GM12878 (cell line): ENCODE measurements at regions not wholly inside any gene's neighbourhood (a gene's known extent, or its start where the extent isn't known, plus 50 kb on each side); places are given as distances from the start of the nearest gene placed in this dataset.

ENCODE experiments used
- ATAC-seq: fragments of 200-7000 bp; cut with Tn5 transposase; 3 replicates; pipeline ENCODE4 v1.9.1; 2020; ENCODE audit warnings: mild to moderate bottlenecking, moderate library complexity
- BruUV-seq: library from RNA; stranded (reverse); fragments of 400-500 nt; replicated peaks from 2 replicates; lab custom pipeline; 2021; lab: Mats Ljungman, UMichigan
- CTCF ChIA-PET: fragments of 300-600 bp; sonication (Branson Sonifier 250); formaldehyde crosslinking; extraction: SDS; loops from one replicate; lab custom pipeline; 2021; ENCODE audit warnings: inconsistent platforms; lab: Yijun Ruan, JAX
- POLR2A ChIA-PET: fragments of 350-600 bp; formaldehyde crosslinking; extraction: SDS; loops from one replicate; lab custom pipeline; 2021; ENCODE audit warnings: inconsistent platforms; lab: Charles Lee
- RAD21 ChIA-PET: fragments of 300-600 bp; sonication (Branson Sonifier 250); formaldehyde crosslinking; loops from one replicate; lab custom pipeline; 2023; ENCODE audit warnings: antibody characterized with exemption; ENCODE audit not compliant: unreplicated experiment; lab: Charles Lee
- SMC1A ChIA-PET: fragments of 300-600 bp; sonication (Branson Sonifier 250); formaldehyde crosslinking; loops from one replicate; lab custom pipeline; 2023; ENCODE audit not compliant: unreplicated experiment, uncharacterized antibody; lab: Charles Lee
- DNase-seq: peaks from one replicate; pipeline ENCODE4 v3.0.0-alpha.2; 2011; ENCODE audit warnings: low read depth, low spot score
- FAIRE-seq: peaks from 3 replicates; lab custom pipeline; 2011; peaks lifted over from hg19 to GRCh38; lab: Jason Lieb, UNC
- H2AFZ ChIP-seq: 2 replicates; pipeline ENCODE4 v1.6.0; 2011; ENCODE audit warnings: low read depth, low read length, control low read depth; ENCODE audit not compliant: control insufficient read depth
- H3K27ac ChIP-seq: 2 replicates; pipeline ENCODE4 v1.5.1; 2011; ENCODE audit warnings: control low read depth; ENCODE audit not compliant: control insufficient read depth, insufficient read depth
- H3K27me3 ChIP-seq, 2 experiments: replicated peaks in 1 of 2; 2 replicates each; pipeline versions ENCODE4 v1.6.0 to v1.6.1; 2011; ENCODE audit warnings: low read length in 1 of 2; ENCODE audit not compliant: control insufficient read depth in 2 of 2, insufficient read depth in 2 of 2
- H3K36me3 ChIP-seq, 2 experiments: 2 replicates each; pipeline ENCODE4 v1.5.1; 2011; ENCODE audit warnings: low read length in 1 of 2; ENCODE audit not compliant: control insufficient read depth in 2 of 2, insufficient read depth in 2 of 2
- H3K4me1 ChIP-seq: 2 replicates; pipeline ENCODE4 v1.6.1; 2011; ENCODE audit warnings: mild to moderate bottlenecking, low read length, moderate library complexity, mixed read lengths; ENCODE audit not compliant: control insufficient read depth, insufficient read depth
- H3K4me2 ChIP-seq: 2 replicates; pipeline ENCODE4 v1.6.0; 2011; ENCODE audit warnings: control low read depth; ENCODE audit not compliant: control insufficient read depth, insufficient read depth
- H3K4me3 ChIP-seq: fragments of 200-600 bp; sonication (generic); 2 replicates; pipeline ENCODE4 v1.5.1; 2016
- H3K79me2 ChIP-seq: 2 replicates; pipeline ENCODE4 v1.6.0; 2011; ENCODE audit warnings: low read length; ENCODE audit not compliant: control insufficient read depth, insufficient read depth
- H3K9ac ChIP-seq: 2 replicates; pipeline ENCODE4 v1.8.0; 2011; ENCODE audit warnings: low read length, control low read depth, mixed read lengths; ENCODE audit not compliant: control insufficient read depth, insufficient read depth
- H3K9me3 ChIP-seq: replicated peaks from 3 replicates; pipeline ENCODE4 v1.5.1; 2011; ENCODE audit warnings: mild to moderate bottlenecking, low read length; ENCODE audit not compliant: control insufficient read depth, insufficient read depth
- H4K20me1 ChIP-seq: 2 replicates; pipeline ENCODE4 v1.6.0; 2011; ENCODE audit not compliant: control insufficient read depth, insufficient read depth
- ASH2L ChIP-seq: fragments of 300-600, 200-600 bp; sonication (generic); IDR thresholded peaks from 2 replicates; pipeline ENCODE4 v1.6.1; 2017; ENCODE audit warnings: low read depth, mild to moderate bottlenecking, borderline replicate concordance
- HCFC1 ChIP-seq: fragments of 150-350 bp; IDR thresholded peaks from 2 replicates; pipeline ENCODE4 v1.6.1; 2014; ENCODE audit warnings: low read length
- JUNB ChIP-seq: IDR thresholded peaks from 2 replicates; pipeline ENCODE4 v1.6.1; 2016; ENCODE audit warnings: antibody characterized with exemption, mild to moderate bottlenecking
- RAD51 ChIP-seq: fragments of 450-650 bp; IDR thresholded peaks from 2 replicates; pipeline ENCODE4 v1.6.1; 2016; ENCODE audit warnings: moderate library complexity, mild to moderate bottlenecking, inconsistent platforms
- RB1 ChIP-seq: fragments of 450-650 bp; formaldehyde crosslinking; IDR thresholded peaks from 2 replicates; pipeline ENCODE4 v1.6.1; 2017; ENCODE audit warnings: mild to moderate bottlenecking, borderline replicate concordance
- WGBS: methylation state at CpG from one replicate; pipeline ENCODE4 v1.1.6; 2016; ENCODE audit warnings: low lambda C conversion rate; ENCODE audit not compliant: insufficient replicate concordance, insufficient coverage; ENCODE audit errors: missing lambda C conversion rate; 5-methylcytosine and 5-hydroxymethylcytosine counted together
- in situ Hi-C: fragments of 300-500 bp; cut with MboI; formaldehyde crosslinking; loops from 9 replicates; pipeline ENCODE4 v1.14.3; 2018; ENCODE audit warnings: mixed read lengths
- intact Hi-C: fragments of 100-400 bp; cut with micrococcal nuclease; formaldehyde crosslinking; loops from one replicate; pipeline ENCODE4 v1.14.2; 2022; ENCODE audit not compliant: unreplicated experiment
- TF ChIP-seq, protein P1 (sequence below): fragments of 150-350 bp; IDR thresholded peaks from 2 replicates; pipeline ENCODE4 v1.6.1; 2016; ENCODE audit warnings: low read depth, low read length

DNA sequence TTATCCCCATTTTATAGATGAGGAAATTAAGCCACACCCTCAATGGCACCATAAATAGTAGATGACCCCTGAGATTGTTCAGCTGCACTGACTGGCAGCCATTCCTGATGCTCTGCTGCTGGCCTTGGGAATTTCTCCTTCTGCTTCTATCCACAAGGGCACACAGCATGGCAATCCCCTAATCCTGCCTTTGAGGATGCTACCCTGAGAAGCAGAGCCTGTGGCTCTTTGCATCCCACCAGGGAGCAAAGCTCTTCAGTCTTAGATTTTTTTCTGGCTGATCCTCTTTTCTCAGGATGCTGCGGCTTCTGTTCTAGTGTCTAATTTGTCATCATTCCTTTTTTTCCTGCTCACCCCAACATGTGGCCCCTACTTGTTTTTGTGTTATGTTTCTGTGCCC, 114.8 kb downstream of the TMX1 start (continued):
- TF ChIP-seq, protein P1, sequence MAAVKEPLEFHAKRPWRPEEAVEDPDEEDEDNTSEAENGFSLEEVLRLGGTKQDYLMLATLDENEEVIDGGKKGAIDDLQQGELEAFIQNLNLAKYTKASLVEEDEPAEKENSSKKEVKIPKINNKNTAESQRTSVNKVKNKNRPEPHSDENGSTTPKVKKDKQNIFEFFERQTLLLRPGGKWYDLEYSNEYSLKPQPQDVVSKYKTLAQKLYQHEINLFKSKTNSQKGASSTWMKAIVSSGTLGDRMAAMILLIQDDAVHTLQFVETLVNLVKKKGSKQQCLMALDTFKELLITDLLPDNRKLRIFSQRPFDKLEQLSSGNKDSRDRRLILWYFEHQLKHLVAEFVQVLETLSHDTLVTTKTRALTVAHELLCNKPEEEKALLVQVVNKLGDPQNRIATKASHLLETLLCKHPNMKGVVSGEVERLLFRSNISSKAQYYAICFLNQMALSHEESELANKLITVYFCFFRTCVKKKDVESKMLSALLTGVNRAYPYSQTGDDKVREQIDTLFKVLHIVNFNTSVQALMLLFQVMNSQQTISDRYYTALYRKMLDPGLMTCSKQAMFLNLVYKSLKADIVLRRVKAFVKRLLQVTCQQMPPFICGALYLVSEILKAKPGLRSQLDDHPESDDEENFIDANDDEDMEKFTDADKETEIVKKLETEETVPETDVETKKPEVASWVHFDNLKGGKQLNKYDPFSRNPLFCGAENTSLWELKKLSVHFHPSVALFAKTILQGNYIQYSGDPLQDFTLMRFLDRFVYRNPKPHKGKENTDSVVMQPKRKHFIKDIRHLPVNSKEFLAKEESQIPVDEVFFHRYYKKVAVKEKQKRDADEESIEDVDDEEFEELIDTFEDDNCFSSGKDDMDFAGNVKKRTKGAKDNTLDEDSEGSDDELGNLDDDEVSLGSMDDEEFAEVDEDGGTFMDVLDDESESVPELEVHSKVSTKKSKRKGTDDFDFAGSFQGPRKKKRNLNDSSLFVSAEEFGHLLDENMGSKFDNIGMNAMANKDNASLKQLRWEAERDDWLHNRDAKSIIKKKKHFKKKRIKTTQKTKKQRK, result no peak
- no peak for TF ChIP-seq HCFC1
- no peak for TF ChIP-seq JUNB
- no peak for TF ChIP-seq ASH2L

DNA sequence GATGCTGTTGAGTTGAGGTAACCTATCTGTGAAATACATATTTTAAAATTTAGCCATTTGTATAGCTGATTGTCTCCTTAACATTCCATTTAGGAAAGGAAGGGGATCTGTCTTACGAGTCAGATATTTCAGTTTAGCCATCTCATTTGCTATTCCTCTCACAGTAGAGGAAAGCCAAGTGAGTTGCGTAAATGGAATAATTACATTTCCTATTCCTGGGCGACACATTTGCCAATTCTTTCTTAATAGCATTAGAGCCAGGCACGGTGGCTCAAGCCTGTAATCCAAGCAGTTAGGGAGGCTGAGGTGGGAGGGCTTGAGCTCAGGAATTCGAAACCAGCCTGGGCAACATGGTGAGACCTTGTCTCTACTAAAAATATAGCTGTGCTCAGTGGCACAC, 116.3 kb downstream of the TMX1 start:
- Histone ChIP-seq H3K9ac (no peak overlapping the region), H2AFZ (no peak overlapping the region), H3K9me3 (no peaks in the 10 kb centered on the region), H3K4me3 (no peak overlapping the region), H3K4me2 (no peak overlapping the region), H3K27me3 (0 out of 4 replicates have a peak, but pooled peaks cover 0 to 3% of the 10 kb centered on the region in 2 experiments), H3K4me1 (no peaks in the 10 kb centered on the region), H3K36me3 (no peaks in the 10 kb centered on the region), H3K79me2 (no peaks in the 10 kb centered on the region), H3K27ac (no peak overlapping the region), H4K20me1 (no peaks in the 10 kb centered on the region)
- POLR2A ChIA-PET, result no interaction called here
- DNase-seq (no peak), ATAC-seq (no peak), FAIRE-seq (no peak)
- SMC1A ChIA-PET, result no interaction called here
- TF ChIP-seq RB1, result no peak
- no peak for TF ChIP-seq RAD51
- BruUV-seq, result no TSS peak
- intact Hi-C loops (no loop called here), in situ Hi-C loops (no loop called here)
- CTCF ChIA-PET, result no interaction called here
- WGBS, result 16% methylated on average over 5 of the region's 5 CpGs
- RAD21 ChIA-PET, result no interaction called here
